OCI-LY7 (cell line): ENCODE measurements at regions not wholly inside any gene's neighbourhood (a gene's known extent, or its start where the extent isn't known, plus 50 kb on each side); places are given as distances from the start of the nearest gene placed in this dataset.
"Not testable (repeated sequence)": the region's sequence is repeated elsewhere in the genome, so short reads cannot be mapped to it uniquely, and the experiment has no call there.

Source experiments
- BruUV-seq: library from RNA; stranded (reverse); fragments of 400-500 nt; replicated peaks from 2 replicates; lab custom pipeline; 2021; lab: Mats Ljungman, UMichigan
- CTCF ChIA-PET: fragments of 300-600 bp; sonication (Branson Sonifier 250); formaldehyde crosslinking; loops from one replicate; lab custom pipeline; 2022; ENCODE audit warnings: antibody characterized with exemption; ENCODE audit not compliant: unreplicated experiment; lab: Charles Lee
- POLR2A ChIA-PET: fragments of 300-600 bp; sonication (Branson Sonifier 250); formaldehyde crosslinking; loops from one replicate; lab custom pipeline; 2022; ENCODE audit warnings: antibody characterized with exemption; lab: Charles Lee
- DNase-seq: peaks from one replicate; pipeline ENCODE4 v3.0.0-alpha.2; 2015; ENCODE audit warnings: low spot score
- H2AFZ ChIP-seq: fragments of 200-600 bp; sonication (generic), shearing (Covaris generic); 2 replicates; pipeline ENCODE4 v1.6.1; 2014; ENCODE audit warnings: mild to moderate bottlenecking, antibody characterized with exemption, low read length, moderate library complexity
- H3K27ac ChIP-seq: fragments of 200-600 bp; sonication (generic); 2 replicates; pipeline ENCODE4 v1.5.1; 2014; ENCODE audit warnings: mixed run types, low read depth, mild to moderate bottlenecking, moderate library complexity, low read length, inconsistent platforms; ENCODE audit not compliant: poor library complexity, severe bottlenecking
- H3K36me3 ChIP-seq: fragments of 200-600 bp; sonication (generic); 2 replicates; pipeline ENCODE4 v1.6.1; 2014; ENCODE audit warnings: mild to moderate bottlenecking, antibody characterized with exemption, low read length, moderate library complexity, mixed read lengths; ENCODE audit not compliant: insufficient read depth
- H3K4me1 ChIP-seq: fragments of 200-600 bp; sonication (generic); 2 replicates; pipeline ENCODE4 v1.5.1; 2014; ENCODE audit warnings: mild to moderate bottlenecking, low read length; ENCODE audit not compliant: insufficient read depth, poor library complexity, severe bottlenecking
- H3K4me2 ChIP-seq: fragments of 200-600 bp; sonication (generic); 2 replicates; pipeline ENCODE4 v1.6.1; 2014; ENCODE audit warnings: mild to moderate bottlenecking, low read length
- H3K4me3 ChIP-seq: fragments of 200-600 bp; sonication (generic); 2 replicates; pipeline ENCODE4 v1.5.1; 2014; ENCODE audit warnings: mild to moderate bottlenecking, low read depth, low read length; ENCODE audit not compliant: poor library complexity, severe bottlenecking
- H3K79me2 ChIP-seq: fragments of 200-600 bp; sonication (generic); 2 replicates; pipeline ENCODE4 v1.6.1; 2016; ENCODE audit warnings: low read depth, mild to moderate bottlenecking, low read length, moderate library complexity, mixed read lengths; ENCODE audit not compliant: insufficient read depth
- H3K9me2 ChIP-seq: fragments of 200-600 bp; sonication (generic); 2 replicates; pipeline ENCODE4 v1.6.1; 2016; ENCODE audit warnings: mild to moderate bottlenecking, low read length, mixed read lengths; ENCODE audit not compliant: insufficient read depth
- H3K9me3 ChIP-seq: fragments of 200-600 bp; sonication (generic); 2 replicates; pipeline ENCODE4 v1.6.1; 2014; ENCODE audit warnings: mild to moderate bottlenecking, mixed run types, low read length, mixed read lengths
- H4K20me1 ChIP-seq: fragments of 200-600 bp; sonication (generic); 2 replicates; pipeline ENCODE4 v1.6.1; 2014; ENCODE audit warnings: mild to moderate bottlenecking, antibody characterized with exemption, low read length, moderate library complexity, mixed read lengths; ENCODE audit not compliant: insufficient read depth
- CTCF ChIP-seq: fragments of 200-600 bp; sonication (generic); conservative IDR thresholded peaks from 2 replicates; pipeline ENCODE4 v1.5.1; 2014; ENCODE audit warnings: mild to moderate bottlenecking, antibody characterized with exemption, low read length, moderate library complexity, mixed read lengths
- EZH2phosphoT487 ChIP-seq: fragments of 200-600 bp; sonication (generic); IDR thresholded peaks from 2 replicates; pipeline ENCODE4 v1.6.1; 2018; ENCODE audit warnings: low read depth, borderline replicate concordance, mild to moderate bottlenecking, mixed run types, antibody characterized with exemption, low read length, moderate library complexity, mixed read lengths
- intact Hi-C: fragments of 100-400 bp; cut with micrococcal nuclease; formaldehyde crosslinking; loops from one replicate; pipeline ENCODE4 v1.10.0; 2022; ENCODE audit not compliant: unreplicated experiment

DNA sequence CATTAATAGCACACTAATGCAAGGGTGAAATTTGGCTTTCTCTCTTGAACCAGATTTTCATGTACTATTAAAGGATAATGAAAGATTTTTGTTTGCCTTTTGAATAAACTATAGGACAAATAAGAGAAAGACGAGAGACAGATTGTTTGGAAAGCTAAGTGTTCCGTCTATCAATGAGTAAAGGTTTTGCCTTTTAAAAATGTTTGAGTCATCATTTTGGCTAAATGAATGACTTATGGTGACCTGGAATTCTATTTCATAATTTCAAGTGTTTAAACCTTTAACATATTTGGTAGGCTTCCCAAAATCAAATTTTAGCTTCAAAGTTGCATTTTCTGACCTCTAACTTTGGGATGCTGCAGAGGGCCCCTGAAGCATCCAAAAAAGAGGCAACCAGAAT lies 145.2 kb downstream of the SLC25A46 start:
- POLR2A ChIA-PET = interaction anchor here (1.2 kb wide), 1 partner anchor 20 kb away, joined by 3 read pairs; no protein-coding TSS in a partner anchor
- Histone ChIP-seq H3K9me2 (no peaks in the 10 kb centered on the region), H2AFZ (no peak overlapping the region), H3K9me3 (no peaks in the 10 kb centered on the region), H4K20me1 (no peaks in the 10 kb centered on the region), H3K4me2 (no peak overlapping the region), H3K4me3 (no peak overlapping the region), H3K27ac (no peak overlapping the region), H3K36me3 (no peaks in the 10 kb centered on the region), H3K4me1 (no peaks in the 10 kb centered on the region), H3K79me2 (no peaks in the 10 kb centered on the region)
- no peak for DNase-seq
- no TSS peak for BruUV-seq
- intact Hi-C loops = no loop called here
- CTCF ChIA-PET = no interaction called here
- TF ChIP-seq CTCF (no peak), EZH2phosphoT487 (no peak)

- H3K4me3 ChIP-seq, H2AFZ ChIP-seq, H3K9me3 ChIP-seq, DNase-seq, H4K20me1 ChIP-seq, POLR2A ChIA-PET, BruUV-seq, H3K4me1 ChIP-seq, intact Hi-C loops, CTCF ChIA-PET, H3K27ac ChIP-seq, H3K36me3 ChIP-seq, H3K9me2 ChIP-seq, H3K79me2 ChIP-seq, H3K4me2 ChIP-seq: not testable (repeated sequence)
These were observed 148.4 kb downstream of the SLC25A46 start for GRCh38 chr5:110887170-110887569.

- intact Hi-C loops, H3K27ac ChIP-seq, H3K4me1 ChIP-seq, DNase-seq, H3K9me2 ChIP-seq, H4K20me1 ChIP-seq, H3K9me3 ChIP-seq, BruUV-seq, H3K4me3 ChIP-seq, CTCF ChIA-PET, H2AFZ ChIP-seq, H3K79me2 ChIP-seq, H3K4me2 ChIP-seq, POLR2A ChIA-PET, H3K36me3 ChIP-seq: not testable (repeated sequence)
These were observed 155.2 kb downstream of the SLC25A46 start for GRCh38 chr5:110893854-110894483.

- H2AFZ ChIP-seq = no peak overlapping the region
- no peaks in the 10 kb centered on the region for H3K79me2 ChIP-seq
- intact Hi-C loops = no loop called here
- no peak overlapping the region for H3K4me2 ChIP-seq
- POLR2A ChIA-PET = no interaction called here
- CTCF ChIA-PET = no interaction called here
- H3K36me3 ChIP-seq = no peaks in the 10 kb centered on the region
- no peaks in the 10 kb centered on the region for H3K4me1 ChIP-seq
- H3K9me3 ChIP-seq = no peaks in the 10 kb centered on the region
- no peak for TF ChIP-seq CTCF
- TF ChIP-seq EZH2phosphoT487 = no peak
- H3K9me2 ChIP-seq = no peaks in the 10 kb centered on the region
- no peak overlapping the region for H3K4me3 ChIP-seq
- no peak overlapping the region for H3K27ac ChIP-seq
- no TSS peak for BruUV-seq
- DNase-seq = no peak
- H4K20me1 ChIP-seq = no peaks in the 10 kb centered on the region
These were observed 156.0 kb downstream of the SLC25A46 start for GRCh38 chr5:110894805-110895204.
